ENCODE measurements at regions not wholly inside any gene's neighbourhood (a gene's known extent, or its start where the extent isn't known, plus 50 kb on each side); places are given as distances from the start of the nearest gene placed in this dataset.

GRCh38 chr1:217373761-217374701 is 256.9 kb downstream of the GPATCH2 start:
- H3K36me3 ChIP-seq (ENCODE audit: insufficient read depth, low read length): no peaks in the 10 kb centered on the region
- peaks cover 8% of the 10 kb centered on the region for H3K4me1 ChIP-seq (ENCODE audit: insufficient read depth, low read length)
- no peak overlapping the region for H3K9ac ChIP-seq (ENCODE audit: low read depth, low read length)
- H3K9me3 ChIP-seq (ENCODE audit: control insufficient read depth, insufficient read depth, low read length): peaks cover 4% of the 10 kb centered on the region; the same call in 1 of the 2 replicates

GRCh38 chr1:217372049-217372970 is 258.6 kb downstream of the GPATCH2 start:
- H3K36me3 ChIP-seq (ENCODE audit: insufficient read depth, low read length): no peaks in the 10 kb centered on the region
- H3K4me1 ChIP-seq (ENCODE audit: insufficient read depth, low read length): peaks cover 8% of the 10 kb centered on the region
- H3K9ac ChIP-seq (ENCODE audit: low read depth, low read length): no peak overlapping the region
- peaks cover under 1% of the 10 kb centered on the region; the same call in 1 of the 2 replicates for H3K9me3 ChIP-seq (ENCODE audit: control insufficient read depth, insufficient read depth, low read length)

GRCh38 chr1:217370757-217371156 is 260.1 kb downstream of the GPATCH2 start:
- no peaks in the 10 kb centered on the region for H3K9me3 ChIP-seq (ENCODE audit: control insufficient read depth, insufficient read depth, low read length)
- H3K4me1 ChIP-seq (ENCODE audit: insufficient read depth, low read length): peaks cover 8% of the 10 kb centered on the region
- no peaks in the 10 kb centered on the region for H3K36me3 ChIP-seq (ENCODE audit: insufficient read depth, low read length)
- H3K9ac ChIP-seq (ENCODE audit: low read depth, low read length): no peak overlapping the region

GRCh38 chr1:217369996-217370551 is 260.8 kb downstream of the GPATCH2 start:
- Histone ChIP-seq H3K36me3 (ENCODE audit: insufficient read depth, low read length) (no peaks in the 10 kb centered on the region), H3K9me3 (ENCODE audit: control insufficient read depth, insufficient read depth, low read length) (no peaks in the 10 kb centered on the region), H3K4me1 (ENCODE audit: insufficient read depth, low read length) (peaks cover 8% of the 10 kb centered on the region), H3K9ac (ENCODE audit: low read depth, low read length) (no peak overlapping the region)

GRCh38 chr1:217369271-217369981 is 261.5 kb downstream of the GPATCH2 start:
- Histone ChIP-seq H3K36me3 (ENCODE audit: insufficient read depth, low read length) (no peaks in the 10 kb centered on the region), H3K9me3 (ENCODE audit: control insufficient read depth, insufficient read depth, low read length) (no peaks in the 10 kb centered on the region), H3K4me1 (ENCODE audit: insufficient read depth, low read length) (peaks cover 4% of the 10 kb centered on the region), H3K9ac (ENCODE audit: low read depth, low read length) (no peak overlapping the region)

- no peaks in the 10 kb centered on the region for H3K9me3 ChIP-seq (ENCODE audit: control insufficient read depth, insufficient read depth, low read length)
- no peaks in the 10 kb centered on the region for H3K36me3 ChIP-seq (ENCODE audit: insufficient read depth, low read length)
- peaks cover 1% of the 10 kb centered on the region; the same call in 1 of the 2 replicates for H3K4me1 ChIP-seq (ENCODE audit: insufficient read depth, low read length)
- H3K9ac ChIP-seq (ENCODE audit: low read depth, low read length): no peak overlapping the region
Observed at GRCh38 chr1:217364220-217364619, 266.7 kb downstream of the GPATCH2 start.

GRCh38 chr1:217363319-217363718 is 267.6 kb downstream of the GPATCH2 start:
- Histone ChIP-seq H3K9me3 (ENCODE audit: control insufficient read depth, insufficient read depth, low read length) (no peaks in the 10 kb centered on the region), H3K4me1 (ENCODE audit: insufficient read depth, low read length) (no peaks in the 10 kb centered on the region), H3K9ac (ENCODE audit: low read depth, low read length) (no peak overlapping the region), H3K36me3 (ENCODE audit: insufficient read depth, low read length) (no peaks in the 10 kb centered on the region)

- H3K4me1 ChIP-seq (ENCODE audit: insufficient read depth, low read length): no peaks in the 10 kb centered on the region
- no peak overlapping the region for H3K9ac ChIP-seq (ENCODE audit: low read depth, low read length)
- no peaks in the 10 kb centered on the region for H3K9me3 ChIP-seq (ENCODE audit: control insufficient read depth, insufficient read depth, low read length)
- no peaks in the 10 kb centered on the region for H3K36me3 ChIP-seq (ENCODE audit: insufficient read depth, low read length)
Observed at GRCh38 chr1:217360510-217360909, 270.4 kb downstream of the GPATCH2 start.

- Histone ChIP-seq H3K4me1 (ENCODE audit: insufficient read depth, low read length) (no peaks in the 10 kb centered on the region), H3K9ac (ENCODE audit: low read depth, low read length) (no peak overlapping the region), H3K36me3 (ENCODE audit: insufficient read depth, low read length) (no peaks in the 10 kb centered on the region), H3K9me3 (ENCODE audit: control insufficient read depth, insufficient read depth, low read length) (no peaks in the 10 kb centered on the region)
Observed at GRCh38 chr1:217354895-217355294, 276.0 kb downstream of the GPATCH2 start.

GRCh38 chr1:217348960-217349664 is 281.8 kb downstream of the GPATCH2 start:
- 0 out of 2 replicates have a peak, but pooled peaks cover under 1% of the 10 kb centered on the region for H3K4me1 ChIP-seq (ENCODE audit: insufficient read depth, low read length)
- no peaks in the 10 kb centered on the region for H3K9me3 ChIP-seq (ENCODE audit: control insufficient read depth, insufficient read depth, low read length)
- no peaks in the 10 kb centered on the region for H3K36me3 ChIP-seq (ENCODE audit: insufficient read depth, low read length)
- H3K9ac ChIP-seq (ENCODE audit: low read depth, low read length): no peak overlapping the region

- peaks cover 8% of the 10 kb centered on the region; the same call in 1 of the 2 replicates for H3K4me1 ChIP-seq (ENCODE audit: insufficient read depth, low read length)
- H3K36me3 ChIP-seq (ENCODE audit: insufficient read depth, low read length): no peaks in the 10 kb centered on the region
Observed at GRCh38 chr1:217344712-217345111, 286.2 kb downstream of the GPATCH2 start.

GRCh38 chr1:217343907-217344306 is 287.0 kb downstream of the GPATCH2 start:
- Histone ChIP-seq H3K4me1 (ENCODE audit: insufficient read depth, low read length) (peaks cover 8% of the 10 kb centered on the region; the same call in 1 of the 2 replicates), H3K9ac (ENCODE audit: low read depth, low read length) (no peak overlapping the region), H3K36me3 (ENCODE audit: insufficient read depth, low read length) (no peaks in the 10 kb centered on the region), H3K9me3 (ENCODE audit: control insufficient read depth, insufficient read depth, low read length) (no peaks in the 10 kb centered on the region)

More at GRCh38 chr1:217344712-217345111, 286.2 kb downstream of the GPATCH2 start:
- Histone ChIP-seq H3K9me3 (ENCODE audit: control insufficient read depth, insufficient read depth, low read length) (no peaks in the 10 kb centered on the region), H3K9ac (ENCODE audit: low read depth, low read length) (no peak overlapping the region)

- Histone ChIP-seq H3K4me1 (ENCODE audit: insufficient read depth, low read length) (peaks cover 8% of the 10 kb centered on the region; the same call in 1 of the 2 replicates), H3K36me3 (ENCODE audit: insufficient read depth, low read length) (no peaks in the 10 kb centered on the region), H3K9ac (ENCODE audit: low read depth, low read length) (no peak overlapping the region)
Observed at GRCh38 chr1:217342105-217342504, 288.8 kb downstream of the GPATCH2 start.

More at GRCh38 chr1:217342105-217342504, 288.8 kb downstream of the GPATCH2 start:
- no peaks in the 10 kb centered on the region for H3K9me3 ChIP-seq (ENCODE audit: control insufficient read depth, insufficient read depth, low read length)

Measured in ES-I3 (cell line).